MM.1S (cell line): ENCODE measurements at regions not wholly inside any gene's neighbourhood (a gene's known extent, or its start where the extent isn't known, plus 50 kb on each side); places are given as distances from the start of the nearest gene placed in this dataset.

Experiments used
- CTCF ChIP-seq: fragments of 300-600 bp; sonication (generic); IDR thresholded peaks from 2 replicates; pipeline ENCODE4 v1.5.1; 2016; ENCODE audit warnings: antibody characterized with exemption, low read length, mixed read lengths
- EZH2 ChIP-seq: fragments of 300-600 bp; sonication (generic); optimal IDR thresholded peaks from 2 replicates; pipeline ENCODE3; 2017; ENCODE audit warnings: low read depth, mild to moderate bottlenecking, antibody characterized with exemption, low read length, mixed read lengths
- EZH2phosphoT487 ChIP-seq: fragments of 300-600 bp; sonication (generic); IDR thresholded peaks from 2 replicates; pipeline ENCODE4 v1.6.1; 2018; ENCODE audit warnings: antibody characterized with exemption, low read length

GRCh38 chr12:41967668-41968500 lies 176.8 kb downstream of the GXYLT1 start:
- TF ChIP-seq EZH2 = no peak
- no peak for TF ChIP-seq CTCF
- TF ChIP-seq EZH2phosphoT487 = no peak
